ENCODE measurements at regions not wholly inside any gene's neighbourhood (a gene's known extent, or its start where the extent isn't known, plus 50 kb on each side); places are given as distances from the start of the nearest gene placed in this dataset.

GRCh38 chr14:42027271-42027670 lies 420.6 kb downstream of the LRFN5 start:
- intact Hi-C loops (cut with micrococcal nuclease; ENCODE audit: unreplicated experiment) = no loop called here
- TF ChIP-seq, protein P1, sequence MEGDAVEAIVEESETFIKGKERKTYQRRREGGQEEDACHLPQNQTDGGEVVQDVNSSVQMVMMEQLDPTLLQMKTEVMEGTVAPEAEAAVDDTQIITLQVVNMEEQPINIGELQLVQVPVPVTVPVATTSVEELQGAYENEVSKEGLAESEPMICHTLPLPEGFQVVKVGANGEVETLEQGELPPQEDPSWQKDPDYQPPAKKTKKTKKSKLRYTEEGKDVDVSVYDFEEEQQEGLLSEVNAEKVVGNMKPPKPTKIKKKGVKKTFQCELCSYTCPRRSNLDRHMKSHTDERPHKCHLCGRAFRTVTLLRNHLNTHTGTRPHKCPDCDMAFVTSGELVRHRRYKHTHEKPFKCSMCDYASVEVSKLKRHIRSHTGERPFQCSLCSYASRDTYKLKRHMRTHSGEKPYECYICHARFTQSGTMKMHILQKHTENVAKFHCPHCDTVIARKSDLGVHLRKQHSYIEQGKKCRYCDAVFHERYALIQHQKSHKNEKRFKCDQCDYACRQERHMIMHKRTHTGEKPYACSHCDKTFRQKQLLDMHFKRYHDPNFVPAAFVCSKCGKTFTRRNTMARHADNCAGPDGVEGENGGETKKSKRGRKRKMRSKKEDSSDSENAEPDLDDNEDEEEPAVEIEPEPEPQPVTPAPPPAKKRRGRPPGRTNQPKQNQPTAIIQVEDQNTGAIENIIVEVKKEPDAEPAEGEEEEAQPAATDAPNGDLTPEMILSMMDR (conservative IDR thresholded peaks at IDR 0.05; ENCODE audit: low read depth, low read length) = no peak
- no peak for TF ChIP-seq EZH2 (IDR thresholded peaks at IDR 0.05; ENCODE audit: borderline replicate concordance, low read depth, low read length, poor library complexity, severe bottlenecking)
- no peak overlapping the region for H3K4me3 ChIP-seq (ENCODE audit: low read depth, low read length, poor library complexity, severe bottlenecking)
- ChIA-PET CTCF (no interaction called here), POLR2A (ENCODE audit: low non-redundant PET) (no interaction called here)
- H3K27me3 ChIP-seq (replicated peaks; ENCODE audit: insufficient read depth, low read depth, low read length, poor library complexity) = no peaks in the 10 kb centered on the region
- peak; percentile 14 for DNase-seq (ENCODE audit: low spot score)
- BruUV-seq (replicated peaks) = no TSS peak
- no peaks in the 10 kb centered on the region for H3K9me3 ChIP-seq (ENCODE audit: low read depth, low read length, poor library complexity, severe bottlenecking)
- no peak overlapping the region for H3K27ac ChIP-seq (ENCODE audit: low read depth, low read length, poor library complexity, severe bottlenecking)
- no peaks in the 10 kb centered on the region for H3K36me3 ChIP-seq (ENCODE audit: insufficient read depth, low read length, poor library complexity, severe bottlenecking)
- no peaks in the 10 kb centered on the region for H3K4me1 ChIP-seq (ENCODE audit: insufficient read depth, low read length, poor library complexity, severe bottlenecking)

- BruUV-seq (replicated peaks) = no TSS peak
- no peaks in the 10 kb centered on the region for H3K4me1 ChIP-seq (ENCODE audit: insufficient read depth, low read length, poor library complexity, severe bottlenecking)
- no peaks in the 10 kb centered on the region for H3K36me3 ChIP-seq (ENCODE audit: insufficient read depth, low read length, poor library complexity, severe bottlenecking)
- no peaks in the 10 kb centered on the region for H3K27me3 ChIP-seq (replicated peaks; ENCODE audit: insufficient read depth, low read depth, low read length, poor library complexity)
- DNase-seq (ENCODE audit: low spot score) = no peak
- no peak overlapping the region for H3K4me3 ChIP-seq (ENCODE audit: low read depth, low read length, poor library complexity, severe bottlenecking)
- ChIA-PET POLR2A (ENCODE audit: low non-redundant PET) (no interaction called here), CTCF (no interaction called here)
- H3K27ac ChIP-seq (ENCODE audit: low read depth, low read length, poor library complexity, severe bottlenecking) = no peak overlapping the region
- TF ChIP-seq, protein P1 (conservative IDR thresholded peaks at IDR 0.05; ENCODE audit: low read depth, low read length) = no peak
- no peak for TF ChIP-seq EZH2 (IDR thresholded peaks at IDR 0.05; ENCODE audit: borderline replicate concordance, low read depth, low read length, poor library complexity, severe bottlenecking)
- H3K9me3 ChIP-seq (ENCODE audit: low read depth, low read length, poor library complexity, severe bottlenecking) = no peaks in the 10 kb centered on the region
- intact Hi-C loops (cut with micrococcal nuclease; ENCODE audit: unreplicated experiment) = no loop called here
Measured at GRCh38 chr14:42023452-42023851, 416.8 kb downstream of the LRFN5 start.

GRCh38 chr14:42014301-42014700 lies 407.6 kb downstream of the LRFN5 start:
- BruUV-seq (replicated peaks) = no TSS peak
- H3K27ac ChIP-seq (ENCODE audit: low read depth, low read length, poor library complexity, severe bottlenecking) = no peak overlapping the region
- peaks cover 23% of the 10 kb centered on the region for H3K4me1 ChIP-seq (ENCODE audit: insufficient read depth, low read length, poor library complexity, severe bottlenecking)
- no peak for DNase-seq (ENCODE audit: low spot score)
- H3K27me3 ChIP-seq (replicated peaks; ENCODE audit: insufficient read depth, low read depth, low read length, poor library complexity) = no peaks in the 10 kb centered on the region
- no peaks in the 10 kb centered on the region for H3K36me3 ChIP-seq (ENCODE audit: insufficient read depth, low read length, poor library complexity, severe bottlenecking)
- TF ChIP-seq EZH2 (IDR thresholded peaks at IDR 0.05; ENCODE audit: borderline replicate concordance, low read depth, low read length, poor library complexity, severe bottlenecking) = no peak
- TF ChIP-seq, protein P1 (conservative IDR thresholded peaks at IDR 0.05; ENCODE audit: low read depth, low read length) = no peak
- POLR2A ChIA-PET (ENCODE audit: low non-redundant PET) = no interaction called here
- CTCF ChIA-PET = no interaction called here
- intact Hi-C loops (cut with micrococcal nuclease; ENCODE audit: unreplicated experiment) = no loop called here
- no peaks in the 10 kb centered on the region for H3K9me3 ChIP-seq (ENCODE audit: low read depth, low read length, poor library complexity, severe bottlenecking)
- no peak overlapping the region for H3K4me3 ChIP-seq (ENCODE audit: low read depth, low read length, poor library complexity, severe bottlenecking)
